OCI-LY7 (cell line): ENCODE measurements at regions not wholly inside any gene's neighbourhood (a gene's known extent, or its start where the extent isn't known, plus 50 kb on each side); places are given as distances from the start of the nearest gene placed in this dataset.
"Not testable (repeated sequence)": the region's sequence is repeated elsewhere in the genome, so short reads cannot be mapped to it uniquely, and the experiment has no call there.

Experiments used
- BruUV-seq: library from RNA; stranded (reverse); fragments of 400-500 nt; replicated peaks from 2 replicates; lab custom pipeline; 2021; lab: Mats Ljungman, UMichigan
- CTCF ChIA-PET: fragments of 300-600 bp; sonication (Branson Sonifier 250); formaldehyde crosslinking; loops from one replicate; lab custom pipeline; 2022; ENCODE audit warnings: antibody characterized with exemption; ENCODE audit not compliant: unreplicated experiment; lab: Charles Lee
- POLR2A ChIA-PET: fragments of 300-600 bp; sonication (Branson Sonifier 250); formaldehyde crosslinking; loops from one replicate; lab custom pipeline; 2022; ENCODE audit warnings: antibody characterized with exemption; lab: Charles Lee
- DNase-seq: peaks from one replicate; pipeline ENCODE4 v3.0.0-alpha.2; 2015; ENCODE audit warnings: low spot score
- H2AFZ ChIP-seq: fragments of 200-600 bp; sonication (generic), shearing (Covaris generic); 2 replicates; pipeline ENCODE4 v1.6.1; 2014; ENCODE audit warnings: mild to moderate bottlenecking, antibody characterized with exemption, low read length, moderate library complexity
- H3K27ac ChIP-seq: fragments of 200-600 bp; sonication (generic); 2 replicates; pipeline ENCODE4 v1.5.1; 2014; ENCODE audit warnings: mixed run types, low read depth, mild to moderate bottlenecking, moderate library complexity, low read length, inconsistent platforms; ENCODE audit not compliant: poor library complexity, severe bottlenecking
- H3K36me3 ChIP-seq: fragments of 200-600 bp; sonication (generic); 2 replicates; pipeline ENCODE4 v1.6.1; 2014; ENCODE audit warnings: mild to moderate bottlenecking, antibody characterized with exemption, low read length, moderate library complexity, mixed read lengths; ENCODE audit not compliant: insufficient read depth
- H3K4me1 ChIP-seq: fragments of 200-600 bp; sonication (generic); 2 replicates; pipeline ENCODE4 v1.5.1; 2014; ENCODE audit warnings: mild to moderate bottlenecking, low read length; ENCODE audit not compliant: insufficient read depth, poor library complexity, severe bottlenecking
- H3K4me2 ChIP-seq: fragments of 200-600 bp; sonication (generic); 2 replicates; pipeline ENCODE4 v1.6.1; 2014; ENCODE audit warnings: mild to moderate bottlenecking, low read length
- H3K4me3 ChIP-seq: fragments of 200-600 bp; sonication (generic); 2 replicates; pipeline ENCODE4 v1.5.1; 2014; ENCODE audit warnings: mild to moderate bottlenecking, low read depth, low read length; ENCODE audit not compliant: poor library complexity, severe bottlenecking
- H3K79me2 ChIP-seq: fragments of 200-600 bp; sonication (generic); 2 replicates; pipeline ENCODE4 v1.6.1; 2016; ENCODE audit warnings: low read depth, mild to moderate bottlenecking, low read length, moderate library complexity, mixed read lengths; ENCODE audit not compliant: insufficient read depth
- H3K9me2 ChIP-seq: fragments of 200-600 bp; sonication (generic); 2 replicates; pipeline ENCODE4 v1.6.1; 2016; ENCODE audit warnings: mild to moderate bottlenecking, low read length, mixed read lengths; ENCODE audit not compliant: insufficient read depth
- H3K9me3 ChIP-seq: fragments of 200-600 bp; sonication (generic); 2 replicates; pipeline ENCODE4 v1.6.1; 2014; ENCODE audit warnings: mild to moderate bottlenecking, mixed run types, low read length, mixed read lengths
- H4K20me1 ChIP-seq: fragments of 200-600 bp; sonication (generic); 2 replicates; pipeline ENCODE4 v1.6.1; 2014; ENCODE audit warnings: mild to moderate bottlenecking, antibody characterized with exemption, low read length, moderate library complexity, mixed read lengths; ENCODE audit not compliant: insufficient read depth
- EZH2phosphoT487 ChIP-seq: fragments of 200-600 bp; sonication (generic); IDR thresholded peaks from 2 replicates; pipeline ENCODE4 v1.6.1; 2018; ENCODE audit warnings: low read depth, borderline replicate concordance, mild to moderate bottlenecking, mixed run types, antibody characterized with exemption, low read length, moderate library complexity, mixed read lengths
- intact Hi-C: fragments of 100-400 bp; cut with micrococcal nuclease; formaldehyde crosslinking; loops from one replicate; pipeline ENCODE4 v1.10.0; 2022; ENCODE audit not compliant: unreplicated experiment
- TF ChIP-seq, protein P1 (sequence below): fragments of 200-600 bp; sonication (generic); conservative IDR thresholded peaks from 2 replicates; pipeline ENCODE4 v1.5.1; 2014; ENCODE audit warnings: mild to moderate bottlenecking, antibody characterized with exemption, low read length, moderate library complexity, mixed read lengths

GRCh38 chr6:167219967-167220512, 62.3 kb upstream of the GPR31 start:
- Histone ChIP-seq H3K79me2 (no peaks in the 10 kb centered on the region), H4K20me1 (no peaks in the 10 kb centered on the region), H3K9me3 (no peaks in the 10 kb centered on the region), H3K27ac (no peak overlapping the region), H2AFZ (no peak overlapping the region), H3K4me2 (no peak overlapping the region), H3K36me3 (no peaks in the 10 kb centered on the region), H3K9me2 (no peaks in the 10 kb centered on the region), H3K4me3 (no peak overlapping the region), H3K4me1 (no peaks in the 10 kb centered on the region)
- DNase-seq: no peak
- intact Hi-C loops: no loop called here
- TF ChIP-seq EZH2phosphoT487: no peak
- TF ChIP-seq, protein P1, sequence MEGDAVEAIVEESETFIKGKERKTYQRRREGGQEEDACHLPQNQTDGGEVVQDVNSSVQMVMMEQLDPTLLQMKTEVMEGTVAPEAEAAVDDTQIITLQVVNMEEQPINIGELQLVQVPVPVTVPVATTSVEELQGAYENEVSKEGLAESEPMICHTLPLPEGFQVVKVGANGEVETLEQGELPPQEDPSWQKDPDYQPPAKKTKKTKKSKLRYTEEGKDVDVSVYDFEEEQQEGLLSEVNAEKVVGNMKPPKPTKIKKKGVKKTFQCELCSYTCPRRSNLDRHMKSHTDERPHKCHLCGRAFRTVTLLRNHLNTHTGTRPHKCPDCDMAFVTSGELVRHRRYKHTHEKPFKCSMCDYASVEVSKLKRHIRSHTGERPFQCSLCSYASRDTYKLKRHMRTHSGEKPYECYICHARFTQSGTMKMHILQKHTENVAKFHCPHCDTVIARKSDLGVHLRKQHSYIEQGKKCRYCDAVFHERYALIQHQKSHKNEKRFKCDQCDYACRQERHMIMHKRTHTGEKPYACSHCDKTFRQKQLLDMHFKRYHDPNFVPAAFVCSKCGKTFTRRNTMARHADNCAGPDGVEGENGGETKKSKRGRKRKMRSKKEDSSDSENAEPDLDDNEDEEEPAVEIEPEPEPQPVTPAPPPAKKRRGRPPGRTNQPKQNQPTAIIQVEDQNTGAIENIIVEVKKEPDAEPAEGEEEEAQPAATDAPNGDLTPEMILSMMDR: no peak
- ChIA-PET POLR2A (no interaction called here), CTCF (no interaction called here)
- BruUV-seq: no TSS peak

- ChIA-PET POLR2A (no interaction called here), CTCF (no interaction called here)
- H3K9me3 ChIP-seq: no peaks in the 10 kb centered on the region
- no peak overlapping the region for H3K4me2 ChIP-seq
- no peak overlapping the region for H2AFZ ChIP-seq
- H3K27ac ChIP-seq: no peak overlapping the region
- intact Hi-C loops: no loop called here
- DNase-seq: no peak
- H3K4me3 ChIP-seq: no peak overlapping the region
- no peaks in the 10 kb centered on the region for H3K4me1 ChIP-seq
- H3K79me2 ChIP-seq: no peaks in the 10 kb centered on the region
- H4K20me1 ChIP-seq: no peaks in the 10 kb centered on the region
- no peaks in the 10 kb centered on the region for H3K9me2 ChIP-seq
- no TSS peak for BruUV-seq
- no peaks in the 10 kb centered on the region for H3K36me3 ChIP-seq
- TF ChIP-seq, protein P1: no peak
- no peak for TF ChIP-seq EZH2phosphoT487
Measured at GRCh38 chr6:167221400-167222201, 63.8 kb upstream of the GPR31 start.

GRCh38 chr6:167225566-167226382, 65.3 kb upstream of the UNC93A start:
- intact Hi-C loops, H3K4me3 ChIP-seq, H3K36me3 ChIP-seq, H3K9me3 ChIP-seq, H4K20me1 ChIP-seq, POLR2A ChIA-PET, BruUV-seq, H3K27ac ChIP-seq, DNase-seq, H3K4me2 ChIP-seq, H3K9me2 ChIP-seq, H3K79me2 ChIP-seq, H2AFZ ChIP-seq, CTCF ChIA-PET, H3K4me1 ChIP-seq: not testable (repeated sequence)
